ENCODE measurements at regions not wholly inside any gene's neighbourhood (a gene's known extent, or its start where the extent isn't known, plus 50 kb on each side); places are given as distances from the start of the nearest gene placed in this dataset.

DNA sequence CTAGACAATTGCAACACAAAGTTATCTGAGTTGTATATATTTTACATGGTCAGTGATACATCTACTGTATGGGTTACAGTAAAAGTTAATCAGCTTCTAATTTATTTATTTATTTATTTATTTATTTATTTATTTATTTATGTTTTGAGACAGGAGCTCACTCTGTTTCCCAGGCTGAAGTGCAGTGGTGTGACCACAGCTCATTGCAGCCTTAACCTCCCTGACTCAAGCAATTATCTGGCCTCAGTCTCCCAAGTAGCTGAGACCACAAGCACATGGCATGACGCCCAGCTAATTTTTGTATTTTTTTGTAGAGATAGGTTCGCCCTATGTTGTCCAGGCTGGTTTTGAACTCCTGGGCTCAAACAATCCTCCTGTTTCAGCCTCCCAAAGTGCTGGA lies 241.6 kb downstream of the PTPRC start:
- no peaks in the 10 kb centered on the region for H3K4me1 ChIP-seq (ENCODE audit: control insufficient read depth in 2 of 2, insufficient read depth in 2 of 2, low read length in 2 of 2)
- H3K4me3 ChIP-seq (ENCODE audit: low read length in 2 of 2), result no peak overlapping the region
- no peaks in the 10 kb centered on the region for H3K27me3 ChIP-seq (ENCODE audit: control insufficient read depth in 2 of 2, insufficient read depth in 2 of 2, low read length in 2 of 2)
- no peaks in the 10 kb centered on the region for H3K36me3 ChIP-seq (ENCODE audit: control insufficient read depth in 2 of 2, insufficient read depth in 2 of 2, low read length in 2 of 2)
- no peaks in the 10 kb centered on the region for H3K9me3 ChIP-seq (ENCODE audit: control insufficient read depth in 2 of 2, low read length in 2 of 2)
- H3K27ac ChIP-seq (ENCODE audit: low read depth in 2 of 2, low read length in 2 of 2), result no peak overlapping the region
- H3K9ac ChIP-seq (ENCODE audit: low read depth in 1 of 2, low read length in 2 of 2), result no peak overlapping the region

GRCh38 chr1:198880818-198881597 lies 242.2 kb downstream of the PTPRC start:
- H3K4me1 ChIP-seq (ENCODE audit: control insufficient read depth in 2 of 2, insufficient read depth in 2 of 2, low read length in 2 of 2), result no peaks in the 10 kb centered on the region
- no peak overlapping the region for H3K27ac ChIP-seq (ENCODE audit: low read depth in 2 of 2, low read length in 2 of 2)
- H3K9me3 ChIP-seq (ENCODE audit: control insufficient read depth in 2 of 2, low read length in 2 of 2), result no peaks in the 10 kb centered on the region
- H3K36me3 ChIP-seq (ENCODE audit: control insufficient read depth in 2 of 2, insufficient read depth in 2 of 2, low read length in 2 of 2), result no peaks in the 10 kb centered on the region
- no peaks in the 10 kb centered on the region for H3K27me3 ChIP-seq (ENCODE audit: control insufficient read depth in 2 of 2, insufficient read depth in 2 of 2, low read length in 2 of 2)
- no peak overlapping the region for H3K9ac ChIP-seq (ENCODE audit: low read depth in 1 of 2, low read length in 2 of 2)
- H3K4me3 ChIP-seq (ENCODE audit: low read length in 2 of 2), result no peak overlapping the region

DNA sequence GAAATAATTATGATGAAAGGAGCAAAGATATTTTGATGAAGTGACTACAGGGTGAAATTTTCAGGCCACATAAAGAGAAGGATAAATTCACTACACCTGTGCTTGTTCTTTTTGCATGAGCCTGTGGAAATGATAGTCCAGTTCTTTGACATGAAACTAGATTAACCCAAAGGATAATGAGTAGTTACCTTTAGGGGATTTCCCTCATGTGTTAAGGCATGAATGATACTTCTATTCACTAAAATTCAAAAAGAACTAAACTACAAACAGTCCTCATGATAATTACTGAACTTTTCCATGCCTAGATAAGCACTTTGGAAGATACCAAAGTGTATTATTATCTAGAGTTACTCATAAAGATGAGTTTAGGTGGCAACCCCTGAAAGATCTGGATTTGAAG lies 244.3 kb downstream of the PTPRC start:
- no peak overlapping the region for H3K4me3 ChIP-seq (ENCODE audit: low read length in 2 of 2)
- no peak overlapping the region for H3K9ac ChIP-seq (ENCODE audit: low read depth in 1 of 2, low read length in 2 of 2)
- H3K4me1 ChIP-seq (ENCODE audit: control insufficient read depth in 2 of 2, insufficient read depth in 2 of 2, low read length in 2 of 2), result no peaks in the 10 kb centered on the region
- no peak overlapping the region for H3K27ac ChIP-seq (ENCODE audit: low read depth in 2 of 2, low read length in 2 of 2)
- no peaks in the 10 kb centered on the region for H3K9me3 ChIP-seq (ENCODE audit: control insufficient read depth in 2 of 2, low read length in 2 of 2)
- no peaks in the 10 kb centered on the region for H3K27me3 ChIP-seq (ENCODE audit: control insufficient read depth in 2 of 2, insufficient read depth in 2 of 2, low read length in 2 of 2)
- no peaks in the 10 kb centered on the region for H3K36me3 ChIP-seq (ENCODE audit: control insufficient read depth in 2 of 2, insufficient read depth in 2 of 2, low read length in 2 of 2)

GRCh38 chr1:198887866-198888265 lies 249.0 kb downstream of the PTPRC start:
- H3K4me3 ChIP-seq (ENCODE audit: low read length in 2 of 2), result no peak overlapping the region

DNA sequence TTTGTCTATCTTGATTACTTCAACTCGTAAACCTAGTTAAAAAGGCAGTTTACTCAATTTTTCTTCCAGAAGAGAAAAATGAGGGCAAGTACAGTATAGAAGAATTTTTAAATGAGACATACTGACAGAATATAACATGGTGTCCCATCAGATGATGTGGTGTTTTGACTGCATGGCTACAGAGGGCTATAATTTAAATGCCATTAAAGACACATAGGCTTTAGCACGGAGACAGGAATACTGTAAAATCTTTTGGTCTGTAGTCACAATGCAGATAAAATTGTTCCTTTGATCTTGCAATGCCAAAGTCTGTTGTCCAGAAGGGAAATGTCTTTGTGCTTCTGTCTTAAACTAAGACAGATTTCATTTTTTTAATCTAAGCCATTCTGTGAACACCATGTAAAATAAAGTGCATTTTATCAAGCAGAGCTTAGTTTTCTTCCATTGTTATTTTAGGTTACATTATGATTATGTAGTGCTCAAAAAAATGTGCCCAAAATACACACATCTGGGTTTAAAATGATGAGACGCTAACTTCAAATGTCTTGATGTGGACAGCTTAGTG lies 249.6 kb downstream of the PTPRC start:
- Histone ChIP-seq H3K4me1 (ENCODE audit: control insufficient read depth in 2 of 2, insufficient read depth in 2 of 2, low read length in 2 of 2) (no peaks in the 10 kb centered on the region), H3K4me3 (ENCODE audit: low read length in 2 of 2) (no peak overlapping the region), H3K9me3 (ENCODE audit: control insufficient read depth in 2 of 2, low read length in 2 of 2) (no peaks in the 10 kb centered on the region), H3K27me3 (ENCODE audit: control insufficient read depth in 2 of 2, insufficient read depth in 2 of 2, low read length in 2 of 2) (no peaks in the 10 kb centered on the region), H3K9ac (ENCODE audit: low read depth in 1 of 2, low read length in 2 of 2) (no peak overlapping the region), H3K36me3 (ENCODE audit: control insufficient read depth in 2 of 2, insufficient read depth in 2 of 2, low read length in 2 of 2) (no peaks in the 10 kb centered on the region), H3K27ac (ENCODE audit: low read depth in 2 of 2, low read length in 2 of 2) (no peak overlapping the region)

More at GRCh38 chr1:198887866-198888265, 249.0 kb downstream of the PTPRC start:
- Histone ChIP-seq H3K4me1 (ENCODE audit: control insufficient read depth in 2 of 2, insufficient read depth in 2 of 2, low read length in 2 of 2) (no peaks in the 10 kb centered on the region), H3K36me3 (ENCODE audit: control insufficient read depth in 2 of 2, insufficient read depth in 2 of 2, low read length in 2 of 2) (no peaks in the 10 kb centered on the region), H3K9ac (ENCODE audit: low read depth in 1 of 2, low read length in 2 of 2) (no peak overlapping the region), H3K27me3 (ENCODE audit: control insufficient read depth in 2 of 2, insufficient read depth in 2 of 2, low read length in 2 of 2) (no peaks in the 10 kb centered on the region), H3K27ac (ENCODE audit: low read depth in 2 of 2, low read length in 2 of 2) (no peak overlapping the region), H3K9me3 (ENCODE audit: control insufficient read depth in 2 of 2, low read length in 2 of 2) (no peaks in the 10 kb centered on the region)

DNA sequence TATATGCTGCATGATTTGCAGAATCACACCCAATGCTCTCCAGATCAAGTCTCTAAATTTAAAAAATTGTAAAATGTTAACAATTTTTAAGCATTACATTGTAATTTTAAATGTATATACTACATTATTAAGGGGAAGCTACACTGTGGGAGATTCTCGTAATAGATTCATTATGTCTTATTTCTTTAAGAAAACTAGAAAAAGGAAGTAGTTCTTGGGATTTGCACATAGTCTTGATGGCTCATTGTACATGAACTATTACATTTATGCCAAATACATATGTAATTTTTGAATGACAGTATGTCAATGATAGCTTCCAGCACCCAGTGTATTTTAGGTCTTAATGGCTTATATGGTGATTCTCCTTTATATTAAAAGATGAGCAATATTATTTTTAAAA lies 250.3 kb downstream of the PTPRC start:
- no peak overlapping the region for H3K4me3 ChIP-seq (ENCODE audit: low read length in 2 of 2)
- H3K9me3 ChIP-seq (ENCODE audit: control insufficient read depth in 2 of 2, low read length in 2 of 2), result no peaks in the 10 kb centered on the region
- H3K9ac ChIP-seq (ENCODE audit: low read depth in 1 of 2, low read length in 2 of 2), result no peak overlapping the region
- H3K36me3 ChIP-seq (ENCODE audit: control insufficient read depth in 2 of 2, insufficient read depth in 2 of 2, low read length in 2 of 2), result no peaks in the 10 kb centered on the region
- no peaks in the 10 kb centered on the region for H3K27me3 ChIP-seq (ENCODE audit: control insufficient read depth in 2 of 2, insufficient read depth in 2 of 2, low read length in 2 of 2)
- H3K27ac ChIP-seq (ENCODE audit: low read depth in 2 of 2, low read length in 2 of 2), result no peak overlapping the region
- H3K4me1 ChIP-seq (ENCODE audit: control insufficient read depth in 2 of 2, insufficient read depth in 2 of 2, low read length in 2 of 2), result no peaks in the 10 kb centered on the region

DNA sequence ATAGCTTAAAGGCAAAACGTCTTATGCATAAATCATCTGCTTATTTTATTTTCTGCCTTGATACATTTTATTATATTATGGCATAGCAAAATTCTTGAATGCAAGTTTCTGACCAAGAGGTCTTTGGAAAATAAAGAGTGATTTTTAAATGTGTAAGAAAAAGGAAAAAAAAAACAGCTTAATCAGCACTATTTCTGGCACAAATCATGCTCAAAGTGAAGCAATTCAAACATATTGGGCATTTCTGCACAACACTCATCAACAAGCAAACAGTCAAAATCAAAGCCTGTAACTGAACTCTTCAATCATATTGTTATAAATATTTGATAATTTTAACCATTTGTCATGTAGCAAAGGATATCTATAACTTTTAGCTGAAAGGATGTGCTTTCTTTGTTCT lies 250.9 kb downstream of the PTPRC start:
- H3K4me3 ChIP-seq (ENCODE audit: low read length in 2 of 2), result no peak overlapping the region
- H3K27me3 ChIP-seq (ENCODE audit: control insufficient read depth in 2 of 2, insufficient read depth in 2 of 2, low read length in 2 of 2), result no peaks in the 10 kb centered on the region
- no peak overlapping the region for H3K9ac ChIP-seq (ENCODE audit: low read depth in 1 of 2, low read length in 2 of 2)
- H3K9me3 ChIP-seq (ENCODE audit: control insufficient read depth in 2 of 2, low read length in 2 of 2), result no peaks in the 10 kb centered on the region
- no peaks in the 10 kb centered on the region for H3K4me1 ChIP-seq (ENCODE audit: control insufficient read depth in 2 of 2, insufficient read depth in 2 of 2, low read length in 2 of 2)
- no peaks in the 10 kb centered on the region for H3K36me3 ChIP-seq (ENCODE audit: control insufficient read depth in 2 of 2, insufficient read depth in 2 of 2, low read length in 2 of 2)
- H3K27ac ChIP-seq (ENCODE audit: low read depth in 2 of 2, low read length in 2 of 2), result no peak overlapping the region

DNA sequence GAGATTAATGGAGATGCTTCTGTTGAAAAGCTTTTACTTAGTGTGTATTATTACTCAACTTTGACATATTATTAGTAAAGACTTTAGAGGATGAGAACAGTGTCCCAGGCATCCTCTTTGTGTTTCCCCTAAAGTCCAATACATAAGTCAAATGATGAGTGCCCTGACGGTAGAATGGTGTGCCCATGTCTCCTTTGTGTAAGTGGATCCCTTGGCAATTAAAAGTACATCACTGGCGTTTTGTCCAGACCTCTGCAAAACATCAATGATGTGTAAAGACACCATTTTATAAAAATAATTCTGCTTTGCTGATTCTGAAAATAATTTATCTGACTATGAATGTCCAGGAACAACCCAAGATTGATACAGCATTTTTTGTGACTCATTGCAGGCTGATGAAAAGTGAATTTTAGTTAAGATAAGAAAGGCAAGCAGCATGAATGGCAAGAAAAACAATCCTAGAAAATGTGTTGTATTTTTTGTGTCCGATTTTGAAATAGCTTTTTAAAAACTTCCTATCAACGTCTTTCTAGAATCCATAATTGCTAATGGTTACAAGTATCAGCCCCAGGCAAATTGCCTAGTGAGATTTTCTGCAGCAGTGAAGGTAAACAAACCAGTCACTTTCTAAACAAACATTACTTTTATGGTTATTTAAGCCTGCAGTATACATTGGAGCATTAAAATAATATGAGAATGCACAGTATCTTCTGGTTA lies 251.5 kb downstream of the PTPRC start:
- H3K4me3 ChIP-seq (ENCODE audit: low read length in 2 of 2), result no peak overlapping the region
- no peak overlapping the region for H3K9ac ChIP-seq (ENCODE audit: low read depth in 1 of 2, low read length in 2 of 2)
- no peaks in the 10 kb centered on the region for H3K27me3 ChIP-seq (ENCODE audit: control insufficient read depth in 2 of 2, insufficient read depth in 2 of 2, low read length in 2 of 2)
- no peaks in the 10 kb centered on the region for H3K4me1 ChIP-seq (ENCODE audit: control insufficient read depth in 2 of 2, insufficient read depth in 2 of 2, low read length in 2 of 2)
- no peak overlapping the region for H3K27ac ChIP-seq (ENCODE audit: low read depth in 2 of 2, low read length in 2 of 2)
- no peaks in the 10 kb centered on the region for H3K36me3 ChIP-seq (ENCODE audit: control insufficient read depth in 2 of 2, insufficient read depth in 2 of 2, low read length in 2 of 2)
- no peaks in the 10 kb centered on the region for H3K9me3 ChIP-seq (ENCODE audit: control insufficient read depth in 2 of 2, low read length in 2 of 2)

- no peak overlapping the region for H3K4me3 ChIP-seq (ENCODE audit: low read length in 2 of 2)
- no peaks in the 10 kb centered on the region for H3K27me3 ChIP-seq (ENCODE audit: control insufficient read depth in 2 of 2, insufficient read depth in 2 of 2, low read length in 2 of 2)
- H3K36me3 ChIP-seq (ENCODE audit: control insufficient read depth in 2 of 2, insufficient read depth in 2 of 2, low read length in 2 of 2), result no peaks in the 10 kb centered on the region
- no peak overlapping the region for H3K27ac ChIP-seq (ENCODE audit: low read depth in 2 of 2, low read length in 2 of 2)
- no peak overlapping the region for H3K9ac ChIP-seq (ENCODE audit: low read depth in 1 of 2, low read length in 2 of 2)
- H3K4me1 ChIP-seq (ENCODE audit: control insufficient read depth in 2 of 2, insufficient read depth in 2 of 2, low read length in 2 of 2), result no peaks in the 10 kb centered on the region
- no peaks in the 10 kb centered on the region for H3K9me3 ChIP-seq (ENCODE audit: control insufficient read depth in 2 of 2, low read length in 2 of 2)
Observed at GRCh38 chr1:198892065-198892464, 253.2 kb downstream of the PTPRC start.

DNA sequence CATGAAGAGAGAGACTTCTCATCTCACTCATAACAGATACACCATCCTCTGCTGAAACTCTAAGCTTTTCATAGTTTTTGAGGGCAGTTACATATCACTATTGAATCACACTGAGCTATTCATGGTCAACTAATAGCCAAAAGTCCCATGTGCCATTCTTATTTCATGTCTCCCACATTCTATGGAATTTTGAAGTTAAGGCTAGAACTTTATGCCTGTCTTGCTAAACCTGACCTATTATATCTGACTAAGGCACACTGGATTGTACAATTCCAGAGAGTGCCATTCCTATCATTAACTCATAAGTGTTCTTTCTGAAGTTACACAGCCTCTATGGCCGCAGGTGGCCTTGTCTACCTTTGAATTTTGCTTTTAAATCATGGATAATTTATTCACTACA lies 254.3 kb downstream of the PTPRC start:
- H3K4me1 ChIP-seq (ENCODE audit: control insufficient read depth in 2 of 2, insufficient read depth in 2 of 2, low read length in 2 of 2), result no peaks in the 10 kb centered on the region
- no peaks in the 10 kb centered on the region for H3K9me3 ChIP-seq (ENCODE audit: control insufficient read depth in 2 of 2, low read length in 2 of 2)
- no peaks in the 10 kb centered on the region for H3K36me3 ChIP-seq (ENCODE audit: control insufficient read depth in 2 of 2, insufficient read depth in 2 of 2, low read length in 2 of 2)
- H3K4me3 ChIP-seq (ENCODE audit: low read length in 2 of 2), result no peak overlapping the region
- no peak overlapping the region for H3K27ac ChIP-seq (ENCODE audit: low read depth in 2 of 2, low read length in 2 of 2)
- no peaks in the 10 kb centered on the region for H3K27me3 ChIP-seq (ENCODE audit: control insufficient read depth in 2 of 2, insufficient read depth in 2 of 2, low read length in 2 of 2)
- H3K9ac ChIP-seq (ENCODE audit: low read depth in 1 of 2, low read length in 2 of 2), result no peak overlapping the region

All from mucosa of rectum (tissue), 2 donors.